ENCODE measurements at regions not wholly inside any gene's neighbourhood (a gene's known extent, or its start where the extent isn't known, plus 50 kb on each side); places are given as distances from the start of the nearest gene placed in this dataset.

GRCh38 chrX:117771384-117771783 lies 345.2 kb downstream of the KLHL13 start:
- no peak for TF ChIP-seq TARDBP (IDR thresholded peaks at IDR 0.05)
- TF ChIP-seq BHLHE40 (IDR thresholded peaks at IDR 0.05; ENCODE audit: borderline replicate concordance) = no peak
- no peak for TF ChIP-seq SUZ12 (IDR thresholded peaks at IDR 0.05)
- TF ChIP-seq L3MBTL2 (conservative IDR thresholded peaks at IDR 0.05) = no peak
- no peak for TF ChIP-seq FOXA1 (IDR thresholded peaks at IDR 0.05)
- no peak for TF ChIP-seq ARNT (IDR thresholded peaks at IDR 0.05)
- no peak for TF ChIP-seq CTBP1 (IDR thresholded peaks at IDR 0.05; ENCODE audit: borderline replicate concordance)
- no peak for TF ChIP-seq FOXM1 (IDR thresholded peaks at IDR 0.05; ENCODE audit: borderline replicate concordance)
- no peak for TF ChIP-seq ZNF384 (IDR thresholded peaks at IDR 0.05)
- no peak for TF ChIP-seq HDGF (IDR thresholded peaks at IDR 0.05; ENCODE audit: borderline replicate concordance)
- no peak for TF ChIP-seq SP1 (IDR thresholded peaks at IDR 0.05)
- no peak for TF ChIP-seq PKNOX1 (IDR thresholded peaks at IDR 0.05)
- no peak for TF ChIP-seq ELF4 (IDR thresholded peaks at IDR 0.05)

Measured in HEK293T (cell line).